A673 (cell line): ENCODE measurements at regions not wholly inside any gene's neighbourhood (a gene's known extent, or its start where the extent isn't known, plus 50 kb on each side); places are given as distances from the start of the nearest gene placed in this dataset.

Experiments used
- BruUV-seq: library from RNA; stranded (reverse); fragments of 400-500 nt; replicated peaks from 2 replicates; lab custom pipeline; 2021; lab: Mats Ljungman, UMichigan
- CTCF ChIA-PET: fragments of 300-600 bp; sonication (Branson Sonifier 250); formaldehyde crosslinking; loops from one replicate; lab custom pipeline; 2022; ENCODE audit warnings: antibody characterized with exemption; lab: Charles Lee
- POLR2A ChIA-PET: fragments of 300-600 bp; sonication (Branson Sonifier 250); formaldehyde crosslinking; loops from one replicate; lab custom pipeline; 2022; ENCODE audit warnings: antibody characterized with exemption; ENCODE audit not compliant: low non-redundant PET; lab: Charles Lee
- DNase-seq: peaks from one replicate; pipeline ENCODE4 v3.0.0-alpha.2; 2015; ENCODE audit warnings: low spot score
- H3K27ac ChIP-seq: fragments of 200-600 bp; sonication (generic); 2 replicates; pipeline ENCODE4 v1.5.1; 2016; ENCODE audit warnings: mixed run types, low read depth, mild to moderate bottlenecking, mixed read lengths, antibody characterized with exemption, low read length; ENCODE audit not compliant: poor library complexity, severe bottlenecking
- H3K27me3 ChIP-seq: fragments of 200-600 bp; sonication (generic); replicated peaks from 2 replicates; pipeline ENCODE4 v1.6.1; 2017; ENCODE audit warnings: mixed run types, low read depth, mild to moderate bottlenecking, mixed read lengths, antibody characterized with exemption, low read length; ENCODE audit not compliant: insufficient read depth, poor library complexity
- H3K36me3 ChIP-seq: fragments of 200-600 bp; sonication (generic); 2 replicates; pipeline ENCODE4 v1.6.1; 2016; ENCODE audit warnings: mixed run types, mild to moderate bottlenecking, mixed read lengths, antibody characterized with exemption, low read length; ENCODE audit not compliant: insufficient read depth, poor library complexity, severe bottlenecking
- H3K4me1 ChIP-seq: fragments of 200-600 bp; sonication (generic); 2 replicates; pipeline ENCODE4 v1.6.1; 2017; ENCODE audit warnings: mixed run types, mild to moderate bottlenecking, mixed read lengths, antibody characterized with exemption, low read length; ENCODE audit not compliant: insufficient read depth, poor library complexity, severe bottlenecking
- H3K4me3 ChIP-seq: fragments of 200-600 bp; sonication (generic); 2 replicates; pipeline ENCODE4 v1.5.1; 2016; ENCODE audit warnings: low read depth, mixed run types, mild to moderate bottlenecking, mixed read lengths, low read length; ENCODE audit not compliant: poor library complexity, severe bottlenecking
- H3K9me3 ChIP-seq: fragments of 200-600 bp; sonication (generic); 2 replicates; pipeline ENCODE4 v1.6.1; 2016; ENCODE audit warnings: mixed run types, low read depth, mild to moderate bottlenecking, mixed read lengths, antibody characterized with exemption, low read length; ENCODE audit not compliant: poor library complexity, severe bottlenecking
- EZH2 ChIP-seq: fragments of 200-600 bp; sonication (generic); IDR thresholded peaks from 2 replicates; pipeline ENCODE4 v1.6.1; 2017; ENCODE audit warnings: borderline replicate concordance, low read depth, mild to moderate bottlenecking, mixed read lengths, antibody characterized with exemption, low read length; ENCODE audit not compliant: poor library complexity, severe bottlenecking
- intact Hi-C: fragments of 100-400 bp; cut with micrococcal nuclease; formaldehyde crosslinking; loops from one replicate; pipeline ENCODE4 v1.10.0; 2022; ENCODE audit not compliant: unreplicated experiment
- TF ChIP-seq, protein P1 (sequence below): fragments of 300-800, 200-600 bp; sonication (generic); conservative IDR thresholded peaks from 2 replicates; pipeline ENCODE4 v1.5.1; 2017; ENCODE audit warnings: low read depth, mild to moderate bottlenecking, antibody characterized with exemption, low read length, moderate library complexity, mixed read lengths

DNA sequence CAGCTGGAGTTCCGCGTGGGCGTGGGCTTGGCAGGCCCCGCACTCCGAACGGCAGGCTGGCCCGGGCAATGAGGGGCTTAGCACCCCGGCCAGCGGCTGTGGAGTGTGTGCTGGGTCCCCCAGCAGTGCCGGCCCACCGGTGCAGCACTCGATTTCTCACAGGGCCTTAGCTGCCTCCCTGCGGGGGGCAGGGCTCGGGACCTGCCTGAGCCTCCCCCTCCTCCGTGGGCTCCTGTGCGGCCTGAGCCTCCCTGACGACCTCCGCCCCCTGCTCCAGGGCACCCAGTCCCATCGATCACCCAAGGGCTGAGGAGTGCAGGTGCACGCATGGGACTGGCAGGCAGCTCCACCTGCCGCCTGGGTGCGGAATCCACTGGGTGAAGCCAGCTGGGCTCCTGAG, 191.8 kb downstream of the CYLC2 start:
- TF ChIP-seq, protein P1, sequence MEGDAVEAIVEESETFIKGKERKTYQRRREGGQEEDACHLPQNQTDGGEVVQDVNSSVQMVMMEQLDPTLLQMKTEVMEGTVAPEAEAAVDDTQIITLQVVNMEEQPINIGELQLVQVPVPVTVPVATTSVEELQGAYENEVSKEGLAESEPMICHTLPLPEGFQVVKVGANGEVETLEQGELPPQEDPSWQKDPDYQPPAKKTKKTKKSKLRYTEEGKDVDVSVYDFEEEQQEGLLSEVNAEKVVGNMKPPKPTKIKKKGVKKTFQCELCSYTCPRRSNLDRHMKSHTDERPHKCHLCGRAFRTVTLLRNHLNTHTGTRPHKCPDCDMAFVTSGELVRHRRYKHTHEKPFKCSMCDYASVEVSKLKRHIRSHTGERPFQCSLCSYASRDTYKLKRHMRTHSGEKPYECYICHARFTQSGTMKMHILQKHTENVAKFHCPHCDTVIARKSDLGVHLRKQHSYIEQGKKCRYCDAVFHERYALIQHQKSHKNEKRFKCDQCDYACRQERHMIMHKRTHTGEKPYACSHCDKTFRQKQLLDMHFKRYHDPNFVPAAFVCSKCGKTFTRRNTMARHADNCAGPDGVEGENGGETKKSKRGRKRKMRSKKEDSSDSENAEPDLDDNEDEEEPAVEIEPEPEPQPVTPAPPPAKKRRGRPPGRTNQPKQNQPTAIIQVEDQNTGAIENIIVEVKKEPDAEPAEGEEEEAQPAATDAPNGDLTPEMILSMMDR = no peak
- TF ChIP-seq EZH2 = no peak
- Histone ChIP-seq H3K27me3 (no peaks in the 10 kb centered on the region), H3K27ac (no peak overlapping the region), H3K4me1 (no peaks in the 10 kb centered on the region), H3K9me3 (no peaks in the 10 kb centered on the region), H3K36me3 (no peaks in the 10 kb centered on the region), H3K4me3 (no peak overlapping the region)
- ChIA-PET POLR2A (no interaction called here), CTCF (no interaction called here)
- BruUV-seq = no TSS peak
- DNase-seq = no peak
- intact Hi-C loops = no loop called here

DNA sequence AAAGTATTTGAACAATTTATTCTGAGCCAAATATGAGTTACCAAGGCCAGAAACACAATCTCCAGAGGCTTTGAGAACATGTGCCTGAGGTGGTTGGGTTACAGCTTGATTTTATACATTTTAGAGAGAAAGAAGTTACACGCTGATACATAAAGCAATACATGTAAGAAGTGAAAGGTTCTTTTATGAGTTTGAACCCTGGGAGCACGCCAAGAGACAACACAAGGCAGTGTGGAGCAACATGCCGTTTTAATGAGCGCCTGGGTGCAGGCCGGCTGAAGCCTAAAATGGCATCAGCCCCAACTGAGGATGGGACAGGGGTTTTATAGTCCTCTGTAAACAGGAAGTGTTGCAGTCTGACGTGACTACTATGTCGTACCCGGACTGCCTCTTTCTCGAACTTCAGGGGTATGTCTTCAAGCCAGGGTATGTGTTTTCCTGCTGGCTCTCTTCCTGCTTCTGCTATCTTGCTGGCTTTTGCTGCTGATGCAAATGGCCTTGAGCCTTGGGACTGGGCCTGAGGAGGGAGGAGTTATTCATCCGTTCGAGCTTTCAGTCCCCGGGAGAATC, 193.7 kb downstream of the CYLC2 start:
- Histone ChIP-seq H3K27me3 (no peaks in the 10 kb centered on the region), H3K4me3 (no peak overlapping the region), H3K9me3 (peaks cover 2% of the 10 kb centered on the region), H3K27ac (no peak overlapping the region), H3K36me3 (no peaks in the 10 kb centered on the region), H3K4me1 (no peaks in the 10 kb centered on the region)
- ChIA-PET POLR2A (no interaction called here), CTCF (no interaction called here)
- BruUV-seq = no TSS peak
- intact Hi-C loops = no loop called here
- TF ChIP-seq, protein P1 = no peak
- no peak for TF ChIP-seq EZH2
- no peak for DNase-seq

DNA sequence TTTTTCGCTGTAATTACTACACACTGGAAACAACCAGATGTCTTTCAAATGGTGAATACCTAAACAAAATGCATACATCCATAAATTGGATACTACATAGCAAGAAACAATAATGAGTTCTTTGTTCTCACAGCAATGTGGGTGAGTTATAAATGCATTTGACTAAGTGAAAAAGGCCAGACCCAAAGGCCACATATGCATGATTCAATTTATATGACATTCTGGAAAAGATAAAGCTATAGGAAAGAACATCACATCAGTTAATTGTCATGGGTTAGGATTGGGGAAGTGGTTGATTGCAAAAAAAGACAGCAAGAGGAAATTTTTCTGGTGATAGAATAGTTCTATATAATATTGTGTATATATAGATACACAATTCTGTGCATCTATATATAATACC, 198.9 kb downstream of the CYLC2 start:
- CTCF ChIA-PET = no interaction called here

More for the DNA sequence above, 198.9 kb downstream of the CYLC2 start:
- Histone ChIP-seq H3K27ac (no peak overlapping the region), H3K4me3 (no peak overlapping the region), H3K36me3 (no peaks in the 10 kb centered on the region), H3K4me1 (no peaks in the 10 kb centered on the region), H3K27me3 (no peaks in the 10 kb centered on the region), H3K9me3 (peaks cover 7% of the 10 kb centered on the region)
- no TSS peak for BruUV-seq
- intact Hi-C loops = no loop called here
- no peak for TF ChIP-seq EZH2
- TF ChIP-seq, protein P1 = no peak
- POLR2A ChIA-PET = no interaction called here
- DNase-seq = no peak
